Fibroblast of lung (primary cell): ENCODE measurements at regions not wholly inside any gene's neighbourhood (a gene's known extent, or its start where the extent isn't known, plus 50 kb on each side); places are given as distances from the start of the nearest gene placed in this dataset.

Source experiments
- DNase-seq, 2 donors: peaks; one replicate each; pipeline versions ENCODE4 v3.0.0 to v3.0.0-alpha.2; 2010; ENCODE audit warnings: low read depth in 2 of 2
- H2AFZ ChIP-seq: 2 replicates; pipeline ENCODE4 v1.5.1; 2012; ENCODE audit warnings: low read length, control low read depth, inconsistent platforms
- H3K27ac ChIP-seq: 2 replicates; pipeline ENCODE4 v1.5.1; 2011; ENCODE audit warnings: low read length, control low read depth; ENCODE audit not compliant: insufficient read depth
- H3K27me3 ChIP-seq: 2 replicates; pipeline ENCODE4 v1.5.1; 2011; ENCODE audit warnings: mild to moderate bottlenecking, low read length; ENCODE audit not compliant: control insufficient read depth, insufficient read depth
- H3K36me3 ChIP-seq: 2 replicates; pipeline ENCODE4 v1.5.1; 2011; ENCODE audit warnings: low read length; ENCODE audit not compliant: control insufficient read depth, insufficient read depth
- H3K4me1 ChIP-seq: 2 replicates; pipeline ENCODE4 v1.5.1; 2011; ENCODE audit warnings: low read length; ENCODE audit not compliant: control insufficient read depth, insufficient read depth; ENCODE audit errors: extremely low read depth
- H3K4me2 ChIP-seq: 2 replicates; pipeline ENCODE4 v1.5.1; 2011; ENCODE audit warnings: low read length, control low read depth; ENCODE audit not compliant: insufficient read depth; ENCODE audit errors: extremely low read depth
- H3K4me3 ChIP-seq, 4 experiments: fragments of 200-600 bp in 1 of 4; sonication (generic) in 1 of 4; replicated peaks in 1 of 4; 2 replicates each; pipeline ENCODE4 v1.5.1; 2011 to 2016; ENCODE audit warnings: low read length in 4 of 4, low read depth in 3 of 4, mild to moderate bottlenecking in 3 of 4, control low read depth in 2 of 4, inconsistent platforms in 1 of 4, mixed read lengths in 1 of 4; ENCODE audit not compliant: insufficient read depth in 1 of 4; ENCODE audit errors: control extremely low read depth in 1 of 4
- H3K79me2 ChIP-seq: 2 replicates; pipeline ENCODE4 v1.5.1; 2012; ENCODE audit warnings: mild to moderate bottlenecking, low read length, inconsistent platforms; ENCODE audit not compliant: control insufficient read depth, insufficient read depth
- H3K9ac ChIP-seq: 2 replicates; pipeline ENCODE4 v1.5.1; 2011; ENCODE audit warnings: mild to moderate bottlenecking, low read length, control low read depth; ENCODE audit not compliant: insufficient read depth
- H3K9me3 ChIP-seq: 2 replicates; pipeline ENCODE4 v1.5.1; 2012; ENCODE audit warnings: low read depth, low read length; ENCODE audit not compliant: control insufficient read depth, insufficient read depth
- H4K20me1 ChIP-seq: 2 replicates; pipeline ENCODE4 v1.5.1; 2011; ENCODE audit warnings: low read length; ENCODE audit not compliant: control insufficient read depth, insufficient read depth; ENCODE audit errors: extremely low read depth
- EZH2 ChIP-seq: IDR thresholded peaks from 2 replicates; pipeline ENCODE4 v1.5.1; 2012; ENCODE audit warnings: low read length, control low read depth, mild to moderate bottlenecking; ENCODE audit errors: missing control alignments
- TF ChIP-seq, protein P1 (sequence below), 2 donors: IDR thresholded peaks in 1 of 2; conservative IDR thresholded peaks in 1 of 2; 1 replicate in 1 of 2; 2 replicates in 1 of 2; pipeline ENCODE4 v1.5.1; 2011 to 2012; ENCODE audit warnings: low read length in 2 of 2, control low read depth in 1 of 2, inconsistent platforms in 1 of 2, low read depth in 1 of 2, mild to moderate bottlenecking in 1 of 2

DNA sequence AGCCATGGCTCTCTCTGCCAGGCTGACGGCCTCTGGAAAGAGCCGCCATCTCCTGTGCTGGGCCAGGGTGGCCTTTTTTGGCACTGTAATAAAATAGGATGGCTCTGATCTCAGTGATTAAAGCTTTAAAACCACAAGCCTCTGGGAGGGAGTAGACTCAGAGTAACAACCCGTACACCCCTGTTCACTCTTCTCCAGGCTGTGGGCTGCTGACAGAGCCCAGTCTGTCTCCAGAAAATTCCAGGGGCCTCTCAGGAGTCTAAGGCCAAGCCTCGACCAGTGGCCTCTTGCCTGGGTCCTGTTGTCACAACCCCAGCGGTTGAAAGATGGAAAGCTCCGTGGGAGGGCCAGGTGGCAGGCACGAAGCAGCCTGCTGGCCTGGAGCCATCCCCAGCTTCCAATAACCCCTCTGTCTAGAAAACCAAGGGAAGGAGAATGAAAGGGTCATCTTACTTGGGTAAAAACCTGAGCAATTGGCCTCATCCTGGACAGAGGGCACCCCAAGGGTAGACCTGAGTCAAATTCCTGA lies 286.7 kb upstream of the ZNF462 start:
- Histone ChIP-seq H3K36me3 (no peaks in the 10 kb centered on the region), H4K20me1 (no peaks in the 10 kb centered on the region), H3K9me3 (no peaks in the 10 kb centered on the region), H3K9ac (no peak overlapping the region), H3K27ac (no peak overlapping the region), H3K4me2 (no peak overlapping the region), H3K27me3 (no peaks in the 10 kb centered on the region), H3K79me2 (no peaks in the 10 kb centered on the region), H3K4me1 (no peaks in the 10 kb centered on the region), H2AFZ (no peak overlapping the region), H3K4me3 (no peak overlapping the region)
- no peak for DNase-seq
- TF ChIP-seq, protein P1, sequence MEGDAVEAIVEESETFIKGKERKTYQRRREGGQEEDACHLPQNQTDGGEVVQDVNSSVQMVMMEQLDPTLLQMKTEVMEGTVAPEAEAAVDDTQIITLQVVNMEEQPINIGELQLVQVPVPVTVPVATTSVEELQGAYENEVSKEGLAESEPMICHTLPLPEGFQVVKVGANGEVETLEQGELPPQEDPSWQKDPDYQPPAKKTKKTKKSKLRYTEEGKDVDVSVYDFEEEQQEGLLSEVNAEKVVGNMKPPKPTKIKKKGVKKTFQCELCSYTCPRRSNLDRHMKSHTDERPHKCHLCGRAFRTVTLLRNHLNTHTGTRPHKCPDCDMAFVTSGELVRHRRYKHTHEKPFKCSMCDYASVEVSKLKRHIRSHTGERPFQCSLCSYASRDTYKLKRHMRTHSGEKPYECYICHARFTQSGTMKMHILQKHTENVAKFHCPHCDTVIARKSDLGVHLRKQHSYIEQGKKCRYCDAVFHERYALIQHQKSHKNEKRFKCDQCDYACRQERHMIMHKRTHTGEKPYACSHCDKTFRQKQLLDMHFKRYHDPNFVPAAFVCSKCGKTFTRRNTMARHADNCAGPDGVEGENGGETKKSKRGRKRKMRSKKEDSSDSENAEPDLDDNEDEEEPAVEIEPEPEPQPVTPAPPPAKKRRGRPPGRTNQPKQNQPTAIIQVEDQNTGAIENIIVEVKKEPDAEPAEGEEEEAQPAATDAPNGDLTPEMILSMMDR (conservative IDR thresholded peaks at IDR 0.05 in 1 of 2, IDR thresholded peaks at IDR 0.05 in 1 of 2; ENCODE audit: low read depth in 1 of 2, low read length in 2 of 2): no peak
- TF ChIP-seq EZH2: no peak

GRCh38 chr9:106577121-106577520 lies 285.8 kb upstream of the ZNF462 start:
- Histone ChIP-seq H3K36me3 (no peaks in the 10 kb centered on the region), H2AFZ (no peak overlapping the region), H3K27me3 (no peaks in the 10 kb centered on the region), H3K4me3 (no peak overlapping the region), H3K4me1 (no peaks in the 10 kb centered on the region), H3K9me3 (no peaks in the 10 kb centered on the region), H3K27ac (no peak overlapping the region), H3K9ac (no peak overlapping the region), H3K4me2 (no peak overlapping the region), H3K79me2 (no peaks in the 10 kb centered on the region), H4K20me1 (no peaks in the 10 kb centered on the region)
- DNase-seq: no peak
- TF ChIP-seq EZH2: no peak
- TF ChIP-seq, protein P1 (conservative IDR thresholded peaks at IDR 0.05 in 1 of 2, IDR thresholded peaks at IDR 0.05 in 1 of 2; ENCODE audit: low read depth in 1 of 2, low read length in 2 of 2): no peak

GRCh38 chr9:106580546-106580945 lies 282.4 kb upstream of the ZNF462 start:
- DNase-seq: no peak
- no peaks in the 10 kb centered on the region for H4K20me1 ChIP-seq
- TF ChIP-seq, protein P1 (conservative IDR thresholded peaks at IDR 0.05 in 1 of 2, IDR thresholded peaks at IDR 0.05 in 1 of 2; ENCODE audit: low read depth in 1 of 2, low read length in 2 of 2): no peak
- TF ChIP-seq EZH2: no peak
- no peak overlapping the region for H2AFZ ChIP-seq
- H3K9me3 ChIP-seq: no peaks in the 10 kb centered on the region
- no peak overlapping the region for H3K4me3 ChIP-seq
- no peaks in the 10 kb centered on the region for H3K36me3 ChIP-seq
- no peak overlapping the region for H3K27ac ChIP-seq
- no peak overlapping the region for H3K4me2 ChIP-seq
- no peaks in the 10 kb centered on the region for H3K4me1 ChIP-seq
- H3K27me3 ChIP-seq: no peaks in the 10 kb centered on the region
- no peaks in the 10 kb centered on the region for H3K79me2 ChIP-seq
- no peak overlapping the region for H3K9ac ChIP-seq
